ENCODE measurements at regions not wholly inside any gene's neighbourhood (a gene's known extent, or its start where the extent isn't known, plus 50 kb on each side); places are given as distances from the start of the nearest gene placed in this dataset.

DNA sequence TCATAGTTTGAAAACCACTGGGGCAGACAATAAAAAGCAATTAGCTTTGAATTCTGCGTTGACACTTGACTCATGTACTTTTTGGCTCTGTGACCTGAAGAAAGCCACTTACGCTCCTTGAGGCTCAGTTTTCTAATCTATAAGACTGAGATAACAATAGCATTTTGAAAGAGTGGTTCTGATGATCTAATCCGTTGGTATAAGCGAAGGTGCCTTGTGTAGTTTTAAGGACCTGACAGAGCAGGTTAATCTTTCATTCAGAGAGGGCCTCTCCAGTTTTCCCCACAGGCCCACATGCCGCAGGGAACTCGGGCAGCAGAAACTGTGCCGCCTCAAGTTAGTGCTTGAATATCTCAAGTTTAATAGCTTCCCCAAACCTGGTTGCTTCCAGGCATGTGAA lies 306.0 kb upstream of the GBE1 start:
- no peak for DNase-seq

DNA sequence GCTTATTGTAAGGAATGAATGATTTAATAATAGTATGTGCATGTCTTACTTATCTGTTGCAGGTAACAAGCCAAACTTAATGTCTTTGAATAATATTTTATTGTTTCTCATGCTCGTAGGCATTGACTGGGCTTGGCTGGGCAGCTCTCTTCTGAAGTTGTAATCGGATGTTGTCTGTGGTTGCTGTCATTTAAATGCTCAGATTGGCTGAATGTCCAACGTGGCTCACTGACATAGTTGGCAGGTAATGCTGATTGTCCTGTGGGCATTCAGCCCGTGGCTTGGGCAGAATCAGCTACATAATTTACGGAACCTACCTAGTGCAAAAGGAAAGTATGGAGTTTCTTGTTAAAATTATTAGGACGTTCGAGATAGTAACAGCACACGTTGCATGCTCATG lies 297.4 kb upstream of the GBE1 start:
- DNase-seq = no peak

- no peak for DNase-seq
These were observed 294.3 kb upstream of the GBE1 start for GRCh38 chr3:82055792-82056191.

DNA sequence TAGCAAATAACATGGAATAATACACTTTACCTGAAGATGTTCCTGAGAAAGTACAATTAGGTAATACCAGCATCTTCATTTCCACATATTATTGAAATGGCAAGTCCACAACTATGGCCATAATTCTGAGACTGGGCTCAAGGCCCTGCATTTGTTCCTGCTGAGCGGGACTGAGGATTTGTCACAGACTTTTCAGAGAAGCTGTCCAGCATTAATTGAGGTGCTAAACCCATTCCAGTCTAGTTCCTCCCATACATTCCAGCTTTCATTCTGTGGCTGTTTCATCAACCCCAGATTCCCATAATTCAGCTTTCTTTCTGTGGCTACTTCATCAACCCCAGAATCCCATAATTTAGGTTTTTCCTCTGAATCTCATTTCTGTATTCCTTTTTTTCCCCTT lies 293.4 kb upstream of the GBE1 start:
- no peak for DNase-seq

- DNase-seq = no peak
These were observed 291.8 kb upstream of the GBE1 start for GRCh38 chr3:82053236-82053635.

DNA sequence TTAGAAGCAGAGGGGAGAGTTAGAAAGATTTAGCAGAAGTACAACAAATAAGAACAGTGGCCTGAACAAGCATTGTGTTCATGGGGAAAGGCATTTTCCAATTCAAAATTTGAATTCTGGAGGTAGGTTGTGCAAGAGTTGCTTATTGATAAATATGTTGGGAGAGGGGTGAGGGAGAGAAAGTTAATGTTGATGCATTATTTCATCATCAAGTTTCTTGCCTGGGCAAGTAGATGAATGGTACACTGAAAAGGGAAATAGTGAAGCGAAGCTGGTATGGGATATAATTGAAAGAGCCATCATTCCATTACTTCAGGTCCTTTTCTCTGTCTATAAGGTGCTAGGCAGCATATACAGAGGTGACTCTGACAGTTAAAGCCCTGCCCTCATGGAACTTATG lies 288.9 kb upstream of the GBE1 start:
- DNase-seq = no peak

GRCh38 chr3:82048711-82049110 lies 287.3 kb upstream of the GBE1 start:
- no peak for DNase-seq

DNA sequence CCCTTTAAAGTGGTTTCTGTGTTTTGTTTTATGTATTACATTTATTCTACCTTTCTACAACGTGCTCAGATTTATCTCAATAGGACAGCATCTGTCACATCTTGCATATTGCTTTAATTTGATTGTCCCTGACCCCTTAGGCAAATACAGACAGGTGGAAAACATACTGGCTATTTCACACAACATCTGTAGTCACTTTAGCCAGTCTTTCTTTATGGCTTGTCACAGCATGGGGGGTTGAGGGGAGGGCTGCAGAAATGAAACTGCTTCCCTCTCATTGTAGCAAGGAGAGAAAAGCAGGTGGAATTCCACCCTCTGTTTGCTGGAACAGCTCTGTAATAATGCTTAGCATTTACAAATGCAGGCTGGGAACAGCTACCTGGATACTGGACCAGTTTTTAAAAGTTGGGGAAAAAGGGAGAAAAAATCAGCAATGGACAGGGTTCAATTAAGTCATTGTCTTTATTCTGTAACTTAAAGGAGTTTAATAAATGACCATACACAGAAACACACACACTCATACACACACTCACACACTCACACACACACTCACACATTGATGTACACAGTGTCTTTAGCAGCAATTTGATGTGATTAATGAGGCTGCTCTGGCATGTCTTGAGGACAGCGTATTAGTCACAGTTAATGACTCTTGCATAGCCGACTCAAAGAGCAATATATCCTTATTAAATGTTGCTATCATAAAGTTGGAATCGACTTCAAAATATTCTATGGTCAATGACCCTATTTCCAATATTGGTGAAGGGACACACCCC lies 283.7 kb upstream of the GBE1 start:
- DNase-seq = no peak

DNA sequence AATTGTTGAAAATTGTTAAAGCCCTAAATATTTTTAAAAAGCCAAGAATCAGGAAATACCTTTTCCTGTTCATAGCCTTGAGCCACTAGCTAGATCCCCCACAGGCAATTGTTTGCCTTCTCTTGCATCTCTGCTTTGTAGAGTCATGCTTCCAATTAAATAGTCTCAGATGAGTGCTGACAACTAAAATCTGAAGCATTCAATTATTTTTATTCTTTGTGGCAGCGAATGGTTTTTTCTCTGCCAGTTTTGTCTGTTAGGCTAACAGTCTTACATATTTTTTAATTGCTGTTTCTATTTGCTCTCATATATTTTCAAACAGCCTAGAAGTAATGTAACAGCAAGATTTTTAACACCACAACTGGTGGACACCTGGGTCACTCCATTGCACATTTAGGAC lies 277.1 kb upstream of the GBE1 start:
- no peak for DNase-seq

GRCh38 chr3:82033186-82033585 lies 271.7 kb upstream of the GBE1 start:
- DNase-seq = no peak

DNA sequence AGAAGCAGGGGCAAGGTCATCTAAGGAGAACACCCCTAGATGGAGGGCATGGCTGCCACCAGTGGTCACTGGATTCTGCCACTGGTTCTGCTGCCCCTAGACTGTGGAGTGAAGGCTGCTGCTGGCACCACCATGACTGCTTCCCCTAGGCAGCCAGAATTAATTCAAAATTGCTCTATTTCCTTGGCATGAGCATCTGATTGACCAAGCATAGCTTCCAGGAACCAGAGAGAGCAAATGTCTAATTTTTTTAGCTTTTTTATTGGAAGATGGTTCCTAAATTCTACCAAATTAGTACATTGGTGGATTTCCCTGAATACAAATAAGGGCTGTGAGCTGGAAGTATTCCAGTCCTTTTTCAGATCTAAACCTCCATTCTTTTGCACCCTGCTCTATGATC lies 270.2 kb upstream of the GBE1 start:
- DNase-seq = no peak

- DNase-seq = no peak
These were observed 269.5 kb upstream of the GBE1 start for GRCh38 chr3:82030916-82031315.

DNA sequence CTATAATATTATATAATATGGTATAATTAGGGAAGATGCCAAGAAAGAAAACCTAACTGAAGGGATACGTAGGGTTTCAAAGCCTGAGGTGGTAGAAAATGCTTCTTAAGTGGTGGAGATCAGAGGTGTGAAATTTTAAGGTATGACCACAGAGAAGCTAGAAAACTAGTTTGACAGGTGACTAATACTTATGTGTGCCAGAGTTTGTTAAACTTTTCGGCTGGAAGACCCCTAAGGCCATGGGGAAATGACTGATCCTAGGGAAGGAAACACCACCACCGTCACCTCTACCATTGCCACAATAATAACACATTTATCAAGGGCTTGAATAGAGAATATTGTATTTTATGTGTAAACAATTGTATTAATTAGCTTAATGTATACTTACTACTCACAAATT lies 261.4 kb upstream of the GBE1 start:
- no peak for DNase-seq

- DNase-seq = no peak
These were observed 258.8 kb upstream of the GBE1 start for GRCh38 chr3:82020282-82020681.

GRCh38 chr3:82015241-82015640 lies 253.8 kb upstream of the GBE1 start:
- DNase-seq = no peak

DNA sequence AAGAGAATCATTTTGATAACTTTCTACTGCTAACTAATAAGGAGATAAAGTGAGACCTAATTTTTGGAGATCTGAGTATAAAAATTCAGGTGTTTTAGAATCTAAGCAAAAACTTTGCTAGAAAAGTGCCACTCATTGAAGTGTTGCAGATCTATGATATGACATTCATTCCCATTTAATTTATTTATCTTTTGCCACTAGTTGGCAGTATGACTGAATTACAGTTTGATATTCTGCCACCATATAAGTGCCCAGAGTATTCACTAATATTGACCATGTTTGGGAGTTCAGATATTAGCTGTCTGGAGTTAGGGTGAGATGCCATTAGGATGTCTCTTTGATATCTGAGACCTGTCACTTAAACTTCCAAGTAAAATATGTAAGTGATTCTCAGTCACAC lies 251.3 kb upstream of the GBE1 start:
- no peak for DNase-seq

- no peak for DNase-seq
These were observed 249.9 kb upstream of the GBE1 start for GRCh38 chr3:82011336-82011735.

DNA sequence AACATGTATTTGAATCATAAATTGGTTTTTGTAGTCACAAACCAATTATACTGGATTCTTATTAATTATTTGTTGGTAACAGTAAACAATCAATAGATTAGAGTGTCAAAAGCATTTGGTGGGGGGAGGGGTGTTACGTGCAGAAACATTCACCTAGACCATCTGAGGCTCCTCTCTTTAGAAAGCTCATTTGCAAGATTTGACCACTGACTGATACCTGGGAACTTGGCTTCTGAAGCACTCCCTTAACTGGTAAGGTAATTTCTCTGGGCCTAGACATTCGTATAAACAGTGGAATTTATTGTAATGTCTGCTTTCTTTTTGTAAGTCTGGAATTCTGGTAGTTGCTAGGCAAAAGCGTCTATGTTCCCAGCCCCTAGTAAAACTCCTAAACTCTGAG lies 243.8 kb upstream of the GBE1 start:
- no peak for DNase-seq

DNA sequence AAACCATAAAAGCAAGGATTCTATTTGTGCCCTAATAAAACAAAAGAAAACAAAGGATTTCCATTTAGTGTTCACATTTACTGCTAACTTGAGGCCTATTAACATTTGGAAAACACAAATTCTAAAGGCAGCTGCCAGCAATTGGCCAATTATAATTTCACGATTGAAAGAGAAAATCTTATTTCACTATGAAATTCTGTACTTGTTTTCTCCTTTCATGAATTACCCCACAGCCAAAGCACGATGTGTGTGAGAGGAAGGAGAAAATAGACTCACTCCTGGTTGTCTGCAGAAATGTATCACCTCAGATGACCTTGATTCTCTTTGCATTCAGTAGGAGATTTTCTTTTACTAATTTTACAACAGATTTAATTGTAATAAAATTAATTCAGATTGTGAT lies 242.8 kb upstream of the GBE1 start:
- DNase-seq = no peak

GRCh38 chr3:82002986-82003642 lies 241.7 kb upstream of the GBE1 start:
- DNase-seq = no peak

DNA sequence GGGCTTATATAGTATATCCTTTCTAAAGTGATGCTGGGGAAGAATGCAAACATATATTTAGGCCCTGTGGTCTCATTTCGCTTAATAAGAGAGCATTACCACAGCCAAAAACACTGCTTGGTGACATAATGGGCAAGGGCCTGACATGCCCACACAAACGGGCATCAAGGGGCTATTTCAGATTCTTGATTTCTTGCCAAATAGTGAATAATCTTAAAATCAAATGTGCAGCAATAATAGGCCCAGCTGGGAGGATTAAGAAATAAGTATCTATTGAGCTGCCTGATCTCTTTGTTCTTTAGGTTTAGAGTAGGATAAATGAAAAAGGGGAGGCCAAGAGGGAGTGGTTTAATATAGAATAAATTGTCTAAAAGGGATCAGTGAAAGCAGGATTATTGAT lies 241.0 kb upstream of the GBE1 start:
- no peak for DNase-seq

GRCh38 chr3:82001276-82001923 lies 240.0 kb upstream of the GBE1 start:
- DNase-seq = no peak

GRCh38 chr3:82000773-82001172 lies 239.3 kb upstream of the GBE1 start:
- no peak for DNase-seq

DNA sequence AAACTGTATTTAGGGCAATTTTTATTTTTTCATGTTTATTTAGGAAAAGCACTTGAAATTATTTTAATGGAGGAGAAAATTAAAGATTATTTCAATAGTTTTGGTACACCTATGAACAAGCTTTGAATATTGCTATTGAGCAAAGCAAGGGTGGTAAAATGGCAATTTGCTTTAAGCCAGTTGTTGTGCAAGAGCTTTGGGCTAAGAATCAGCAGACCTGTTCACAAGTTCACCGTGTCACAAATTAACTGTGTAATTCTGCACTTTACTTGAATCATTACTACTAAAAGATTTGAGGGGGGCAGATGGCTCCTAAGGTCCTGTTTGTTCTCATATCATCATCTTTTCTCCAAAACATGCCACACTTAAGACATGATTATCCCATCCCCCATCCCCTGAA lies 238.9 kb upstream of the GBE1 start:
- DNase-seq = no peak

Measured in stimulated activated CD4-positive, alpha-beta T cell treated with anti-CD3 and anti-CD28 coated beads, Interleukin-4, amount 100 ng/mL, for 1 hour (primary cell).